Breast epithelium (tissue), 4 donors: ENCODE measurements at regions not wholly inside any gene's neighbourhood (a gene's known extent, or its start where the extent isn't known, plus 50 kb on each side); places are given as distances from the start of the nearest gene placed in this dataset.

Experiments used
- DNase-seq, 2 donors: peaks; one replicate each; pipeline ENCODE4 v3.0.0-alpha.2; 2019; ENCODE audit warnings: low spot score in 2 of 2
- H3K27ac ChIP-seq, 2 donors: fragments of 200-600 bp; sonication (generic) in 1 of 2; one replicate each; pipeline ENCODE4 v1.5.1; 2016 to 2019; ENCODE audit warnings: mild to moderate bottlenecking in 1 of 2
- H3K27me3 ChIP-seq, 2 donors: fragments of 200-600 bp; sonication (generic) in 1 of 2; one replicate each; pipeline versions ENCODE4 v1.5.1 to v1.6.0; 2017 to 2019; ENCODE audit warnings: control low read depth in 1 of 2, mild to moderate bottlenecking in 1 of 2
- H3K36me3 ChIP-seq: fragments of 200-600 bp; one replicate; pipeline ENCODE4 v1.5.1; 2019
- H3K4me1 ChIP-seq, 2 donors: fragments of 200-600 bp; sonication (generic); one replicate each; pipeline ENCODE4 v1.5.1; 2016 to 2019; ENCODE audit warnings: control low read depth in 1 of 2
- H3K4me3 ChIP-seq, 3 donors: fragments of 200-600 bp; sonication (generic); 1 replicate in 2 of 3; 2 replicates in 1 of 3; pipeline ENCODE4 v1.5.1; 2016 to 2019; ENCODE audit warnings: mild to moderate bottlenecking in 3 of 3, moderate library complexity in 2 of 3
- H3K9me3 ChIP-seq, 2 donors: fragments of 200-600 bp; sonication (generic) in 1 of 2; one replicate each; pipeline ENCODE4 v1.5.1; 2016 to 2019; ENCODE audit warnings: control low read depth in 1 of 2
- CTCF ChIP-seq, 3 donors: fragments of 450-650 bp; IDR thresholded peaks; one replicate each; pipeline ENCODE4 v1.5.1; 2016 to 2017; ENCODE audit warnings: antibody characterized with exemption in 3 of 3, mild to moderate bottlenecking in 3 of 3, moderate library complexity in 3 of 3
- POLR2A ChIP-seq: fragments of 450-650 bp; IDR thresholded peaks from one replicate; pipeline ENCODE4 v1.6.1; 2016; ENCODE audit warnings: antibody characterized with exemption, mild to moderate bottlenecking, moderate library complexity
- POLR2AphosphoS5 ChIP-seq, 3 donors: sonication (generic); formaldehyde crosslinking; IDR thresholded peaks; one replicate each; pipeline ENCODE4 v1.6.1; 2017; ENCODE audit warnings: antibody characterized with exemption in 3 of 3
- intact Hi-C: fragments of 100-400 bp; cut with DNase I; formaldehyde crosslinking; loops from one replicate; pipeline ENCODE4 v1.15.1; 2023; ENCODE audit warnings: low total_unique reads

GRCh38 chr18:72452328-72452727 lies 91.8 kb downstream of the CBLN2 start:
- intact Hi-C loops, result no loop called here
- no peak overlapping the region for H3K27ac ChIP-seq
- no peak overlapping the region for H3K4me3 ChIP-seq
- H3K36me3 ChIP-seq, result no peaks in the 10 kb centered on the region
- DNase-seq, result no peak
- H3K27me3 ChIP-seq, result no peaks in the 10 kb centered on the region
- no peaks in the 10 kb centered on the region for H3K4me1 ChIP-seq
- no peaks in the 10 kb centered on the region for H3K9me3 ChIP-seq
- TF ChIP-seq POLR2A (no peak), CTCF (IDR thresholded peaks at IDR 0.05) (no peak), POLR2AphosphoS5 (IDR thresholded peaks at IDR 0.05) (no peak)

GRCh38 chr18:72444798-72445155 lies 99.4 kb downstream of the CBLN2 start:
- H3K27ac ChIP-seq, result no peak overlapping the region
- no peaks in the 10 kb centered on the region for H3K27me3 ChIP-seq
- H3K4me3 ChIP-seq, result no peak overlapping the region
- H3K4me1 ChIP-seq, result no peaks in the 10 kb centered on the region
- H3K36me3 ChIP-seq, result no peaks in the 10 kb centered on the region
- no peaks in the 10 kb centered on the region for H3K9me3 ChIP-seq
- TF ChIP-seq CTCF (IDR thresholded peaks at IDR 0.05), result no peak
- no peak for TF ChIP-seq POLR2A
- no peak for TF ChIP-seq POLR2AphosphoS5 (IDR thresholded peaks at IDR 0.05)
- DNase-seq, result no peak
- intact Hi-C loops, result no loop called here

- Histone ChIP-seq H3K9me3 (no peaks in the 10 kb centered on the region), H3K36me3 (no peaks in the 10 kb centered on the region), H3K4me3 (no peak overlapping the region), H3K27me3 (no peaks in the 10 kb centered on the region), H3K27ac (no peak overlapping the region), H3K4me1 (no peaks in the 10 kb centered on the region)
- intact Hi-C loops, result no loop called here
- TF ChIP-seq CTCF (IDR thresholded peaks at IDR 0.05), result no peak
- no peak for DNase-seq
Observed at GRCh38 chr18:72444111-72444797, 99.9 kb downstream of the CBLN2 start.

- no peaks in the 10 kb centered on the region for H3K36me3 ChIP-seq
- no peaks in the 10 kb centered on the region for H3K27me3 ChIP-seq
- no peak for DNase-seq
- no peak overlapping the region for H3K27ac ChIP-seq
- intact Hi-C loops, result no loop called here
- no peaks in the 10 kb centered on the region for H3K9me3 ChIP-seq
- no peak overlapping the region for H3K4me3 ChIP-seq
- TF ChIP-seq CTCF (IDR thresholded peaks at IDR 0.05) (no peak), POLR2A (no peak), POLR2AphosphoS5 (IDR thresholded peaks at IDR 0.05) (no peak)
- H3K4me1 ChIP-seq, result no peaks in the 10 kb centered on the region
Observed at GRCh38 chr18:72436401-72436800, 107.7 kb downstream of the CBLN2 start.

- Histone ChIP-seq H3K27me3 (no peaks in the 10 kb centered on the region), H3K36me3 (no peaks in the 10 kb centered on the region), H3K27ac (no peak overlapping the region), H3K9me3 (no peaks in the 10 kb centered on the region), H3K4me3 (no peak overlapping the region), H3K4me1 (no peaks in the 10 kb centered on the region)
- TF ChIP-seq POLR2AphosphoS5 (IDR thresholded peaks at IDR 0.05), result no peak
- TF ChIP-seq POLR2A, result no peak
- no peak for TF ChIP-seq CTCF (IDR thresholded peaks at IDR 0.05)
- no peak for DNase-seq
- intact Hi-C loops, result no loop called here
Observed at GRCh38 chr18:72433756-72434155, 110.4 kb downstream of the CBLN2 start.
